ENCODE measurements at regions not wholly inside any gene's neighbourhood (a gene's known extent, or its start where the extent isn't known, plus 50 kb on each side); places are given as distances from the start of the nearest gene placed in this dataset.

- no peak for TF ChIP-seq EZH2 (IDR thresholded peaks at IDR 0.05; ENCODE audit: low read depth)
- no peak for TF ChIP-seq CTCF (conservative IDR thresholded peaks at IDR 0.05)
- Histone ChIP-seq H3K27me3 (ENCODE audit: insufficient read depth, low read depth) (no peaks in the 10 kb centered on the region), H3K4me2 (no peak overlapping the region), H3K79me2 (ENCODE audit: low read depth) (no peaks in the 10 kb centered on the region), H3F3A (ENCODE audit: insufficient read depth, low read depth) (no peaks in the 10 kb centered on the region), H3K4me3 (no peak overlapping the region), H3K9me3 (ENCODE audit: insufficient read depth, low read depth) (no peaks in the 10 kb centered on the region), H3K9me2 (ENCODE audit: insufficient read depth) (no peaks in the 10 kb centered on the region), H3K36me3 (ENCODE audit: low read depth) (no peaks in the 10 kb centered on the region), H2AFZ (no peak overlapping the region), H4K20me1 (ENCODE audit: insufficient read depth) (no peaks in the 10 kb centered on the region), H3K4me1 (replicated peaks; ENCODE audit: insufficient read depth) (no peaks in the 10 kb centered on the region), H3K27ac (no peak overlapping the region)
- ChIA-PET POLR2A (ENCODE audit: unreplicated experiment) (no interaction called here), CTCF (no interaction called here)
- BruUV-seq (replicated peaks) = no TSS peak
- intact Hi-C loops (cut with micrococcal nuclease; ENCODE audit: unreplicated experiment) = no loop called here
- no peak for DNase-seq
Observed at GRCh38 chr3:76479161-76479650, 560.7 kb upstream of the ROBO2 start.

GRCh38 chr3:76482510-76482909, 557.4 kb upstream of the ROBO2 start:
- Histone ChIP-seq H4K20me1 (ENCODE audit: insufficient read depth) (no peaks in the 10 kb centered on the region), H3K9me2 (ENCODE audit: insufficient read depth) (no peaks in the 10 kb centered on the region), H2AFZ (no peak overlapping the region), H3K27me3 (ENCODE audit: insufficient read depth, low read depth) (0 out of 2 replicates have a peak, but pooled peaks cover 7% of the 10 kb centered on the region), H3K27ac (no peak overlapping the region), H3K79me2 (ENCODE audit: low read depth) (no peaks in the 10 kb centered on the region), H3K4me1 (replicated peaks; ENCODE audit: insufficient read depth) (no peaks in the 10 kb centered on the region), H3K36me3 (ENCODE audit: low read depth) (no peaks in the 10 kb centered on the region), H3K9me3 (ENCODE audit: insufficient read depth, low read depth) (no peaks in the 10 kb centered on the region), H3K4me3 (no peak overlapping the region), H3F3A (ENCODE audit: insufficient read depth, low read depth) (no peaks in the 10 kb centered on the region), H3K4me2 (no peak overlapping the region)
- no peak for DNase-seq
- no peak for TF ChIP-seq EZH2 (IDR thresholded peaks at IDR 0.05; ENCODE audit: low read depth)
- no peak for TF ChIP-seq CTCF (conservative IDR thresholded peaks at IDR 0.05)
- CTCF ChIA-PET = no interaction called here
- intact Hi-C loops (cut with micrococcal nuclease; ENCODE audit: unreplicated experiment) = no loop called here
- BruUV-seq (replicated peaks) = no TSS peak
- POLR2A ChIA-PET (ENCODE audit: unreplicated experiment) = no interaction called here

GRCh38 chr3:76487446-76487845, 552.5 kb upstream of the ROBO2 start:
- H2AFZ ChIP-seq = no peak overlapping the region
- H3K36me3 ChIP-seq (ENCODE audit: low read depth) = no peaks in the 10 kb centered on the region
- POLR2A ChIA-PET (ENCODE audit: unreplicated experiment) = no interaction called here
- H3K9me3 ChIP-seq (ENCODE audit: insufficient read depth, low read depth) = no peaks in the 10 kb centered on the region
- no TSS peak for BruUV-seq (replicated peaks)
- no peaks in the 10 kb centered on the region for H3F3A ChIP-seq (ENCODE audit: insufficient read depth, low read depth)
- H3K4me3 ChIP-seq = no peak overlapping the region
- H3K4me1 ChIP-seq (replicated peaks; ENCODE audit: insufficient read depth) = no peaks in the 10 kb centered on the region
- CTCF ChIA-PET = no interaction called here
- no peak for TF ChIP-seq CTCF (conservative IDR thresholded peaks at IDR 0.05)
- TF ChIP-seq EZH2 (IDR thresholded peaks at IDR 0.05; ENCODE audit: low read depth) = no peak
- H3K79me2 ChIP-seq (ENCODE audit: low read depth) = no peaks in the 10 kb centered on the region
- intact Hi-C loops (cut with micrococcal nuclease; ENCODE audit: unreplicated experiment) = no loop called here
- no peak overlapping the region for H3K4me2 ChIP-seq
- H3K27me3 ChIP-seq (ENCODE audit: insufficient read depth, low read depth) = 0 out of 2 replicates have a peak, but pooled peaks cover 7% of the 10 kb centered on the region
- no peaks in the 10 kb centered on the region for H4K20me1 ChIP-seq (ENCODE audit: insufficient read depth)
- no peaks in the 10 kb centered on the region for H3K9me2 ChIP-seq (ENCODE audit: insufficient read depth)
- no peak for DNase-seq
- H3K27ac ChIP-seq = no peak overlapping the region

All from PC-9 (cell line).